CD4-positive, alpha-beta T cell treated with Interleukin-10 for 1 hour (primary cell): ENCODE measurements at regions not wholly inside any gene's neighbourhood (a gene's known extent, or its start where the extent isn't known, plus 50 kb on each side); places are given as distances from the start of the nearest gene placed in this dataset.

Experiments
- DNase-seq: peaks from one replicate; pipeline ENCODE4 v3.0.0-alpha.2; 2020

DNA sequence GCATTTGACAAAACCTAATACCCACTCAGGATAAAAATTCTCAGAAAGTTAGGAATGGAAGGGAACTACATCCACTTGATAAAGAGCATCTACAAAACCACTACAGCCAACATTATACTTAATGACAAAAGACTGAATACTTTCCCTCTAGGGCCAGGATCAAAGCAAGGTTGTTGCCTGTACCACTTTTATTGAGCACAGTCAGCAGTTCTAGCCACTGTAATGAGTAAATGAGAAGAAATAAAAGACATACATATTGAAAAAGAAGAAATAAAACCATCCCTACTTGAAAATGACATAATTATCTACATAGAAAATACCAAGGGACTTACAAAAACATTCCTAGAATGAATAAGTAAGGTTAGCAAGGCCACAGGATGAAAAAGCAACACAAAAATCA is 194.8 kb upstream of the ZNF507 start:
- DNase-seq: no peak

DNA sequence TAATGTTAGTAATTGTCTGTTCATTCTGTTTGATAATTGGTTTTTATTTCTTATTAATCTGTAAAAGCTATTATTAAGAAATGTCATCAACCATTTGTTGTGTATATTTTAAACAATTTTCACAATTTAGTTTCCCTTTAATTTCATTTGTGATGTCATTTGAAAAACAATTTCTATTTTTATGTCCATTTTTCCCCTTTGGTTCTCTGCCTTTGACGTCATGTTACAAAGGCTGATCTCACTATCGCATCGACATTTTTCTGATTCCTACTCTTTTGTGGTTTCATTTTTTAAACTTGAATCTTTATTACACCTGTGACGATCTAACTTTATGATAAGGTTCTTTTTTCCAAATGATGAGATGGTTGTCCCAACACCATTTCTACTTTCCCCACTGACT is 191.0 kb upstream of the ZNF507 start:
- no peak for DNase-seq

- DNase-seq: no peak
Observed at GRCh38 chr19:32164384-32164992, 180.9 kb upstream of the ZNF507 start.

GRCh38 chr19:32165141-32165540 is 180.3 kb upstream of the ZNF507 start:
- DNase-seq: no peak

- DNase-seq: no peak
Observed at GRCh38 chr19:32165750-32166149, 179.7 kb upstream of the ZNF507 start.

DNA sequence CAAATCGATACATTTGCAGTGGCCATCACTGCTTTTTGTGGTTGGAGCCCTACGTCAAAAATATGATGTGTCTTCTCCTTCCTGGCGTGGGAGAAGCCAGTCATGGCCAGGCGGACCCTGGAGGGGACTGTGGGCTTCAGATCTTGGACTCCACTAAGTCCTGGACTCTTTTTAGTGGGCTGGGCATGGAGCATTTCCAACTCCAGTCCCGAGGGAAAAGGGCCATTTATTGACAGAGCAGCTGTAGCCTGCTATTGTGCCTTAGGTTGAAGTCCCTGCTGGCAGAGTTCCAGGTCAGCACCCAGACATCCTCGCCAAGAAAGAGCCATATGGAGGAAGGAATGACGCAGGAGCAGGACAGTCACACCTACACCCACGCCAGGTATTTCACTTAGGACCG is 179.2 kb upstream of the ZNF507 start:
- DNase-seq: no peak

GRCh38 chr19:32168111-32168510 is 177.3 kb upstream of the ZNF507 start:
- no peak for DNase-seq

GRCh38 chr19:32168606-32169005 is 176.8 kb upstream of the ZNF507 start:
- DNase-seq: no peak

DNA sequence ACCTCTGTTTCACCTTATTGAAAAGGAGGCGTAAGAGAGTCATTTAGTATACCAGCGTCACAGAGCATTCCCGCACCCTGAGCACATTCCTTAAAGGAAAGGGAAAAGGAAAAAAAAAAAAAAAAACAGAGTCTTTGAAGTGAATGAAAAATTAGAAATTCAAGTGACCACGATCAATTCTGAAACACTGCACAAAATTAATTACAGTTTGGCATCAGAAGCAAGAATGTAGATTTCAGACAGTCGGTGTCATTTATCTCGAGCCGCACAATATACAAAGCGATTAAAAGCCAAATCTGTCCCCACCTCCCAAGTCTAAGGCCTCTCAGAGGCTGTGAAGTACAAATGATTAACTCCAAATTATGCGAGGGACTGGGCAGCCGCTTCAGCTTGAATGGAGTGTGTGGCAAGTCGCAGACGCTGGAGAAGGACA is 173.7 kb upstream of the ZNF507 start:
- no peak for DNase-seq

DNA sequence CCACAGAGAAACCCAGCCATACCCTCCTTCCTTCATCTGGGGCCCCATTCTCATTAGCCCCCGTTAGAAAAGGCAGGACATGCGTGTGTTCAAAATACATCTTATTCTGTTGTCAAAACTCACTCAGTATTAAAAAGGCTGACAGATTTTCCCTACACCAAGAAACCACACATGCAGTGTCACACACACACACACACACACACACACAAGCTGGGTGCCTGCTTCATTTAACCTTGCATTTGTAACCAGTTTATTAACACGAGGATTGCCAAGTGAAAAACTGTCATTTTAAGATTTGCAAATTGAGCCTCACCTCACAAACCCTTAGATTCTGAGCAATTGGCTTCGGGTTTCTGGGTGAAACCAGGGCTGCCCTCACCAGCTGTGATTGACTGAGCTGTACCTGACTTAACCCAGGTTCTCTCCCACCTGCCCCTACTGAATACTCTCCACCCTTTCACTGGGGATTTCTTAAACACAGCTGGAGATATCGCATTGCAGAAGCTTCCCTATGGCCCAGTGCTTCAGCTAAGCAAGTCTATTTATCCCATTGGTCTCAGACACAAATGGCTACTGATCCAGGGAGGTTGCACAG is 172.7 kb upstream of the ZNF507 start:
- no peak for DNase-seq

- no peak for DNase-seq
Observed at GRCh38 chr19:32173836-32174235, 171.6 kb upstream of the ZNF507 start.

GRCh38 chr19:32174386-32175113 is 170.9 kb upstream of the ZNF507 start:
- DNase-seq: no peak

GRCh38 chr19:32176591-32176990 is 168.8 kb upstream of the ZNF507 start:
- no peak for DNase-seq

GRCh38 chr19:32177686-32178085 is 167.7 kb upstream of the ZNF507 start:
- DNase-seq: no peak

DNA sequence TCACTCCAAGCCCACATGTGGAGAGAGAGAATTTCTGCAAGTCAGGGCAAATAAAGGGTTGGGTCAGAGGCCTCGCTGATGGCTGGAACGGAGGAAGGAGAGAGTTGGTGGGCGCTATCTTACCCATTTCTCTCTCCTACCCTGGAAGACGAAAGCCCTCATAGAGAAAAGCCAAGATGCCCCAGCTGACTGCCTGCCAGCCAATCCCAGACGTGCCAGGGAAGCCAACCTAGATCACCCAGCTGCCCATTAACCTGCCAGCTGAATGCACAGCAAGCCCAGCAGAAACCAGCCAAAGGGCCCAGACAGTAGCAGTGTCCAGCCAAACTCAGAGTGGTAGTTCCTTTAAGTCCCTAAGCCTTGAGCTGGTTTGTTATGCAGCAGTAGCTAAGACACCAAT is 167.0 kb upstream of the ZNF507 start:
- DNase-seq: no peak

DNA sequence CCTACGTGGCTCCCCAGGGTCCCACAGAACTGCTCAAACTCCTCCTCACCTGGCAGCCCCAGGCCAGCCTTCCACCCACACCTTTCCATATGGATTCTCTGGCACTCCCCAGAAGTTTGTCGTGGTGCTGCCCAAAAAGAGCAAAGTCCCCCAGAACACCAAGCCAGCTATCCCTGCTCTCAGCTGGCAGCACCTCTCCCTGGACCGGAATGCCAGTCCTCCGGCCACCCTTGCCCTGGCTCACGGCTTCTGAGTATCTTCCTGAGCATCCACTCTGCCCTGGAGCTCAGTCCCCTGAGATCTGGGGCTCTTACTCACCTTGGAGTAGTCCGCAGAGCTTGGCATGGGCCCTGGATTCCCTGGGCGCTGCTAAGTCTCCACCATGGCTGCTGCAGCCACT is 166.5 kb upstream of the ZNF507 start:
- no peak for DNase-seq

DNA sequence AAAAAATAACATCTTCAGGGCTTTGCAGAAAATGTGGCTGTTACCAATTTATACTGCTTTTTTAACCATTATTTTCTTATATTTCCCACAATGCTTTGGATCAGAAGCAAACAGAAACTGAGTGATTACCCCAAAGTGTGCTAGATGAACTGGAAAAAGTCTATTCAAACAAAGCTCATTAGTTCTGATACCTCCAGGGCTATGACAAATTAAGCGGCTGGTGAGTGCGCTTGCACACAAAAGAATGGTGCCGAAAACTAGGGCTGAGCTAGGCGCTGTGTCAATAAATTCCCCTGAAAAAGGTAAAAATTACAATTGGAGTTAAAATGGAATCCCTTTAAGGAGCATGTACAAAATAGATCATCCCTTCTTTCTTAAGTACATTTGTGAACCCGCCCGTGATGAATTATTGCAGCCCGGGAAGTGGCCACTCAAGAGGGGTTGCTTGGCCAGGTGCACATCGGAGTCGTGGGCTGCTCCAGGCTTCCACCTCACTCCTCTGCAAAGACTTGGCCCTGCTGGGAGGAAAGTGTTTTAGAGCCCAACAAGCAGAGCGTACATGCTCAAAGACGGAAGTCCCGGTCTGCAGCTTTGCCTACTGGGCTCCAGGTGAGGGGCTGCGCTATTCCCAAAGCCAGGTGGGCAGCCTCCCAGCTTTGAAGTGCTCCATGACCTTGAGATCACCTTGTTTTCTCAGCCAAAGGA is 164.0 kb upstream of the ZNF507 start:
- no peak for DNase-seq

- DNase-seq: no peak
Observed at GRCh38 chr19:32186542-32187330, 158.7 kb upstream of the ZNF507 start.

- DNase-seq: no peak
Observed at GRCh38 chr19:32188921-32189320, 156.5 kb upstream of the ZNF507 start.

DNA sequence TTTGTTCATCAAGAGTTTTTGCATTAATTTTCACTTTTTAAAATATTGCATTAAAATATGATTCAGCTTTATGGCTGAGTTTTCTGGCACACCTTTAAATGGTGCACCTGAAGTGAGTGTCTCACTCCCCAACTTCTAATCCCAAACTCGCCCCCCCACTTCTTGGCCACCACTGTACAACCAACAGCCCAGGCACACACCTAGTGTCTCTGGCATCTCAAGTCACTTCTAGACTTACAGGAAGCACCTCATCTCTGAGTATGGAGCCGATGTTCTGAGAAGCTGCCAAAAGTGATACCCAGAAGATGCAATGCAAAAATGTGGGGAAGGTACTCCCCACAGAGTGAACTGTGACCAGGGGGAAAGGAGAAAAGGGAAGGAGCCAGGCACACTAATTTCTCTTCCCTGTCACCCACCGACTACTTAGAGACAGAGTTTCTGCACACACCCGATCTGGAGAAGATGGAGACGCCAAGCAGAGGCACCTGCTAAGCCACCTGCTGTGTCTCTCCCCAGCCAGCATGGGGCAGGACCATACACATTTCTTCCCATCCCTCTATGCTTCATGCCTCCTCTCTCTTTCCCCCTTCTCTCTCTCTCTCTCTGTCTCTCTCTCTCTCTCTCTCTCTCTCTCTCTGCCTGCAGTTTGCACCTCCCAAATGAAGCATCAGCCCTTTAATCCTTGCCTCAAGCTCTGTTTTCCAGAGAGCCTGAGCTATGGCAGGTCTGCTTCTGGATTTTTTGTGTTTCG is 155.3 kb upstream of the ZNF507 start:
- DNase-seq: no peak

DNA sequence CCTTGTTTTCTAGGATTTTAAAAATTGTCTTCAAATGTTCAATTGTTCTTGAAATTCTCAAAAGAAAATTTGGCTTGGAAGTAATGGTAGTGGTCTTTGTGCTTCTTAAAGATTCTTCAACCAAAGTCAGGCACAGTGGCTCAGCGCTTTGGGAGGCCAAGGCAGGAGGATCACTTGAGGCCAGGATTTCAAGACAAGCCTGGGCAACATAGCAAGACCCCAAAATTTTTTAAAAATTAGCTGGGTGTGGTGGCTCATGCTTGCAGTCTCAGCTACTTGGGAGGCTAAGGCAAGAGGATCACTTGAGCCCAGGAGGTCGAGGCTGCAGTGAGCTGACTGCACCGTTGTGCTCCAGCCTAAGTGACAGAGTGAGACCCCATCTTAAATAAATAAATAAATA is 153.5 kb upstream of the ZNF507 start:
- DNase-seq: no peak
